PC-3 (cell line): ENCODE measurements at regions not wholly inside any gene's neighbourhood (a gene's known extent, or its start where the extent isn't known, plus 50 kb on each side); places are given as distances from the start of the nearest gene placed in this dataset.

Source experiments
- ATAC-seq: fragments of 200-7000 bp; cut with Tn5 transposase; 2 replicates; pipeline ENCODE4 v1.9.1; 2020; ENCODE audit warnings: mild to moderate bottlenecking, moderate library complexity
- BruUV-seq: library from RNA; stranded (reverse); fragments of 400-500 nt; replicated peaks from 2 replicates; lab custom pipeline; 2021; lab: Mats Ljungman, UMichigan
- CTCF ChIA-PET: fragments of 300-600 bp; sonication (Branson Sonifier 250); formaldehyde crosslinking; loops from one replicate; lab custom pipeline; 2022; ENCODE audit warnings: antibody characterized with exemption; lab: Charles Lee
- POLR2A ChIA-PET: fragments of 300-600 bp; sonication (Branson Sonifier 250); formaldehyde crosslinking; loops from one replicate; lab custom pipeline; 2022; ENCODE audit warnings: antibody characterized with exemption; ENCODE audit not compliant: unreplicated experiment; lab: Charles Lee
- DNase-seq: peaks from one replicate; pipeline ENCODE4 v3.0.0-alpha.2; 2015
- H2AFZ ChIP-seq: fragments of 300-600 bp; sonication (generic); 2 replicates; pipeline ENCODE4 v1.6.0; 2016; ENCODE audit warnings: antibody characterized with exemption, low read length
- H3F3A ChIP-seq: fragments of 300-600 bp; sonication (generic); one replicate; pipeline ENCODE4 v1.6.0; 2017; ENCODE audit warnings: antibody characterized with exemption, low read length, control low read depth, mild to moderate bottlenecking; ENCODE audit not compliant: unreplicated experiment
- H3K27ac ChIP-seq: fragments of 300-600 bp; sonication (generic); 2 replicates; pipeline ENCODE4 v1.5.1; 2016; ENCODE audit warnings: mild to moderate bottlenecking, low read length
- H3K27me3 ChIP-seq: fragments of 300-600 bp; sonication (generic); 2 replicates; pipeline ENCODE4 v1.6.1; 2016; ENCODE audit warnings: low read length, mixed read lengths
- H3K36me3 ChIP-seq: fragments of 300-600 bp; sonication (generic); 2 replicates; pipeline ENCODE4 v1.6.1; 2016; ENCODE audit warnings: low read depth, mixed run types, low read length, mixed read lengths
- H3K4me1 ChIP-seq: fragments of 300-600 bp; sonication (generic); 2 replicates; pipeline ENCODE4 v1.5.1; 2016; ENCODE audit warnings: low read length; ENCODE audit not compliant: insufficient read depth
- H3K4me2 ChIP-seq: fragments of 300-600 bp; sonication (generic); 2 replicates; pipeline ENCODE4 v1.6.0; 2016; ENCODE audit warnings: low read length
- H3K4me3 ChIP-seq: fragments of 300-600 bp; sonication (generic); 2 replicates; pipeline ENCODE4 v1.5.1; 2016; ENCODE audit warnings: mild to moderate bottlenecking, low read length, mixed read lengths
- H3K79me2 ChIP-seq: fragments of 300-600 bp; sonication (generic); 2 replicates; pipeline ENCODE4 v1.6.1; 2017; ENCODE audit warnings: low read length, mixed read lengths
- H3K9ac ChIP-seq: fragments of 300-600 bp; sonication (generic); 2 replicates; pipeline ENCODE4 v1.6.0; 2016; ENCODE audit warnings: mild to moderate bottlenecking, low read length
- H3K9me2 ChIP-seq: fragments of 300-600 bp; sonication (generic); replicated peaks from 2 replicates; pipeline ENCODE4 v1.6.1; 2016; ENCODE audit warnings: mixed run types, low read length, mixed read lengths
- H3K9me3 ChIP-seq: fragments of 300-600 bp; sonication (generic); 2 replicates; pipeline ENCODE4 v1.6.1; 2016; ENCODE audit warnings: low read length, mixed read lengths
- H4K20me1 ChIP-seq: fragments of 300-600 bp; sonication (generic); 2 replicates; pipeline ENCODE4 v1.6.1; 2016; ENCODE audit warnings: low read length, mixed read lengths
- EZH2 ChIP-seq: fragments of 300-600 bp; sonication (generic); IDR thresholded peaks from one replicate; pipeline ENCODE4 v1.6.1; 2017; ENCODE audit warnings: antibody characterized with exemption, mild to moderate bottlenecking, low read length; ENCODE audit not compliant: unreplicated experiment
- EZH2phosphoT487 ChIP-seq: fragments of 300-600 bp; sonication (generic); IDR thresholded peaks from 2 replicates; pipeline ENCODE4 v1.6.1; 2018; ENCODE audit warnings: mild to moderate bottlenecking, antibody characterized with exemption, low read length, borderline replicate concordance
- intact Hi-C: fragments of 100-400 bp; cut with micrococcal nuclease; formaldehyde crosslinking; loops from 2 replicates; pipeline ENCODE4 v1.9.0; 2023
- TF ChIP-seq, protein P1 (sequence below): fragments of 300-600 bp; sonication (generic); conservative IDR thresholded peaks from 2 replicates; pipeline ENCODE4 v1.5.1; 2017; ENCODE audit warnings: antibody characterized with exemption, low read depth, mild to moderate bottlenecking, low read length

GRCh38 chr3:111301238-111301798 lies 229.7 kb downstream of the NECTIN3 start:
- Histone ChIP-seq H2AFZ (no peak overlapping the region), H3F3A (no peaks in the 10 kb centered on the region), H3K27me3 (no peaks in the 10 kb centered on the region), H3K9ac (no peak overlapping the region), H3K4me2 (no peak overlapping the region), H3K79me2 (no peaks in the 10 kb centered on the region), H3K4me3 (no peak overlapping the region), H3K9me2 (no peaks in the 10 kb centered on the region), H4K20me1 (no peaks in the 10 kb centered on the region), H3K9me3 (no peaks in the 10 kb centered on the region), H3K36me3 (no peaks in the 10 kb centered on the region), H3K27ac (no peak overlapping the region), H3K4me1 (no peaks in the 10 kb centered on the region)
- TF ChIP-seq, protein P1, sequence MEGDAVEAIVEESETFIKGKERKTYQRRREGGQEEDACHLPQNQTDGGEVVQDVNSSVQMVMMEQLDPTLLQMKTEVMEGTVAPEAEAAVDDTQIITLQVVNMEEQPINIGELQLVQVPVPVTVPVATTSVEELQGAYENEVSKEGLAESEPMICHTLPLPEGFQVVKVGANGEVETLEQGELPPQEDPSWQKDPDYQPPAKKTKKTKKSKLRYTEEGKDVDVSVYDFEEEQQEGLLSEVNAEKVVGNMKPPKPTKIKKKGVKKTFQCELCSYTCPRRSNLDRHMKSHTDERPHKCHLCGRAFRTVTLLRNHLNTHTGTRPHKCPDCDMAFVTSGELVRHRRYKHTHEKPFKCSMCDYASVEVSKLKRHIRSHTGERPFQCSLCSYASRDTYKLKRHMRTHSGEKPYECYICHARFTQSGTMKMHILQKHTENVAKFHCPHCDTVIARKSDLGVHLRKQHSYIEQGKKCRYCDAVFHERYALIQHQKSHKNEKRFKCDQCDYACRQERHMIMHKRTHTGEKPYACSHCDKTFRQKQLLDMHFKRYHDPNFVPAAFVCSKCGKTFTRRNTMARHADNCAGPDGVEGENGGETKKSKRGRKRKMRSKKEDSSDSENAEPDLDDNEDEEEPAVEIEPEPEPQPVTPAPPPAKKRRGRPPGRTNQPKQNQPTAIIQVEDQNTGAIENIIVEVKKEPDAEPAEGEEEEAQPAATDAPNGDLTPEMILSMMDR = no peak
- TF ChIP-seq EZH2phosphoT487 (no peak), EZH2 (no peak)
- DNase-seq (peak; percentile 31), ATAC-seq (peak; percentile 54)
- no TSS peak for BruUV-seq
- intact Hi-C loops = no loop called here
- CTCF ChIA-PET = no interaction called here
- POLR2A ChIA-PET = no interaction called here

DNA sequence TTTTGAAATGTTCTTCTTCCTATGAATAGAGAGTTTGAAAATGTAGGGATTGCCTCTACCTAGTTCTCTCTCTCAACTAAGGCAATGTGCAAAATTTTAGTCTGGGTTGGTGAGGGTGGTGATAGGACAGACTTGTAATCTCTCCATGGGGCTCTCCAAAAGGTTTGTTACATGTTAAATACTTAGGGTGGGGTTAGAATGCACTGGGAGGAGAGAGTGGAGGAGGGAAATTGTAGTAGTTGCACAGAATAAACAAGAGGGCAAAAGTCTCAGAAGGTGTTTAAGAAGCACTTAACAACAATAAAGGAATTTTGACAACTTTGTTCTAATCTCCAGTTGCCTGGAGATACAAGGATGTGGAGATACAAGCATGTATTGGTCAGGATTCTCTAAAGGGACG lies 230.4 kb downstream of the NECTIN3 start:
- BruUV-seq = no TSS peak
- Histone ChIP-seq H3K4me2 (no peak overlapping the region), H4K20me1 (no peaks in the 10 kb centered on the region), H3F3A (no peaks in the 10 kb centered on the region), H3K4me1 (no peaks in the 10 kb centered on the region), H3K27me3 (no peaks in the 10 kb centered on the region), H3K9ac (no peak overlapping the region), H3K79me2 (no peaks in the 10 kb centered on the region), H3K9me2 (no peaks in the 10 kb centered on the region), H3K9me3 (no peaks in the 10 kb centered on the region), H2AFZ (no peak overlapping the region), H3K4me3 (no peak overlapping the region), H3K36me3 (no peaks in the 10 kb centered on the region), H3K27ac (no peak overlapping the region)
- TF ChIP-seq EZH2phosphoT487 = no peak
- TF ChIP-seq EZH2 = no peak
- TF ChIP-seq, protein P1 = no peak
- DNase-seq (no peak), ATAC-seq (no peak)
- POLR2A ChIA-PET = no interaction called here
- intact Hi-C loops = no loop called here
- CTCF ChIA-PET = no interaction called here

GRCh38 chr3:111303760-111304159 lies 232.1 kb downstream of the NECTIN3 start:
- no peaks in the 10 kb centered on the region for H3F3A ChIP-seq
- no peak overlapping the region for H3K9ac ChIP-seq
- no peak overlapping the region for H3K27ac ChIP-seq
- BruUV-seq = no TSS peak
- ChIA-PET CTCF (interaction anchor here (0.6 kb wide), 1 partner anchor 243 kb away, joined by 6 read pairs; no protein-coding TSS in a partner anchor), POLR2A (no interaction called here)
- DNase-seq = peak; percentile 51
- H3K9me2 ChIP-seq = no peaks in the 10 kb centered on the region
- TF ChIP-seq EZH2 (no peak), EZH2phosphoT487 (no peak)
- TF ChIP-seq, protein P1 = no peak
- intact Hi-C loops = no loop called here
- H3K4me3 ChIP-seq = no peak overlapping the region
- no peaks in the 10 kb centered on the region for H3K36me3 ChIP-seq
- H3K27me3 ChIP-seq = no peaks in the 10 kb centered on the region
- H3K4me2 ChIP-seq = no peak overlapping the region
- H4K20me1 ChIP-seq = no peaks in the 10 kb centered on the region
- H3K4me1 ChIP-seq = no peaks in the 10 kb centered on the region
- H2AFZ ChIP-seq = no peak overlapping the region
- ATAC-seq = peak; percentile 67
- no peaks in the 10 kb centered on the region for H3K79me2 ChIP-seq
- H3K9me3 ChIP-seq = no peaks in the 10 kb centered on the region
